ENCODE measurements at regions not wholly inside any gene's neighbourhood (a gene's known extent, or its start where the extent isn't known, plus 50 kb on each side); places are given as distances from the start of the nearest gene placed in this dataset.

- no peaks in the 10 kb centered on the region for H3K36me3 ChIP-seq (ENCODE audit: control insufficient read depth in 2 of 2, insufficient read depth in 2 of 2, low read length in 1 of 2)
- H3K9ac ChIP-seq (ENCODE audit: control insufficient read depth, insufficient read depth, low read length): no peak overlapping the region
- no peak overlapping the region for H3K27ac ChIP-seq (ENCODE audit: control insufficient read depth, insufficient read depth)
- no TSS peak for BruUV-seq (replicated peaks)
- TF ChIP-seq JUND (IDR thresholded peaks at IDR 0.05; ENCODE audit: low read depth, low read length) (no peak), SIX5 (IDR thresholded peaks at IDR 0.05; ENCODE audit: low read depth, low read length, severe bottlenecking) (no peak), CHD4 (IDR thresholded peaks at IDR 0.05) (no peak), ETV6 (conservative IDR thresholded peaks at IDR 0.05 in 1 of 2, IDR thresholded peaks at IDR 0.05 in 1 of 2; ENCODE audit: borderline replicate concordance in 1 of 2, low read depth in 1 of 2) (no peak), JUNB (IDR thresholded peaks at IDR 0.05) (no peak), MTA2 (IDR thresholded peaks at IDR 0.05; ENCODE audit: low read depth) (no peak), NR2C1 (IDR thresholded peaks at IDR 0.05) (no peak), EP300 (IDR thresholded peaks at IDR 0.05; ENCODE audit: borderline replicate concordance in 1 of 2, control insufficient read depth in 1 of 2, low read depth in 2 of 2, low read length in 2 of 2) (no peak), NR2F1 (conservative IDR thresholded peaks at IDR 0.05) (no peak), ESRRA (IDR thresholded peaks at IDR 0.05; ENCODE audit: low read length) (no peak), BHLHE40 (IDR thresholded peaks at IDR 0.05; ENCODE audit: borderline replicate concordance in 1 of 2, low read depth in 2 of 2, low read length in 1 of 2) (no peak), RCOR1 (conservative IDR thresholded peaks at IDR 0.05; ENCODE audit: low read depth, low read length) (no peak), ATF3 (IDR thresholded peaks at IDR 0.05; ENCODE audit: borderline replicate concordance, extremely low read depth, low read depth, low read length) (no peak), ZBTB33 (IDR thresholded peaks at IDR 0.05) (no peak)
- ChIA-PET RAD21 (ENCODE audit: unreplicated experiment) (interaction anchor here (0.8 to 1.2 kb wide), 3 partner anchors 10 to 58 kb away, joined by 3 to 8 read pairs (median 3); no protein-coding TSS in a partner anchor), SMC1A (ENCODE audit: uncharacterized antibody, unreplicated experiment) (interaction anchor here (1.0 to 3.0 kb wide), 6 partner anchors 9 to 88 kb away, joined by 3 to 27 read pairs (median 4); no protein-coding TSS in a partner anchor), POLR2A (interaction anchor here (0.9 to 1.8 kb wide), 2 partner anchors 10 to 24 kb away, joined by 3 to 4 read pairs; no protein-coding TSS in a partner anchor), CTCF (interaction anchor here (1.0 to 2.2 kb wide), 5 partner anchors 11 to 160 kb away, joined by 3 to 6 read pairs (median 3); no protein-coding TSS in a partner anchor)
- 31% methylated on average over 11 of the region's 11 CpGs for WGBS (ENCODE audit: insufficient coverage, insufficient replicate concordance, low lambda C conversion rate, missing lambda C conversion rate)
- H3K79me2 ChIP-seq (ENCODE audit: control insufficient read depth, insufficient read depth, low read length): no peaks in the 10 kb centered on the region
- no peaks in the 10 kb centered on the region for H4K20me1 ChIP-seq (ENCODE audit: control insufficient read depth, insufficient read depth)
- H3K4me3 ChIP-seq: no peak overlapping the region
- ATAC-seq (peak; percentile 56), DNase-seq (ENCODE audit: low read depth, low spot score) (no peak), FAIRE-seq (no peak)
- H2AFZ ChIP-seq (ENCODE audit: control insufficient read depth, low read depth, low read length): no peak overlapping the region
- no peaks in the 10 kb centered on the region for H3K27me3 ChIP-seq (replicated peaks in 1 of 2; ENCODE audit: control insufficient read depth in 2 of 2, insufficient read depth in 2 of 2, low read length in 1 of 2)
- H3K9me3 ChIP-seq (replicated peaks; ENCODE audit: control insufficient read depth, insufficient read depth, low read length): no peaks in the 10 kb centered on the region
- H3K4me2 ChIP-seq (ENCODE audit: control insufficient read depth, insufficient read depth): no peak overlapping the region
- in situ Hi-C loops (cut with MboI) (no loop called here), intact Hi-C loops (cut with micrococcal nuclease; ENCODE audit: unreplicated experiment) (no loop called here)
- no peaks in the 10 kb centered on the region for H3K4me1 ChIP-seq (ENCODE audit: control insufficient read depth, insufficient read depth, low read length)
These were observed 208.0 kb downstream of the SPRY2 start for GRCh38 chr13:80132741-80133601.

All from GM12878 (cell line).